OCI-LY3 (cell line): ENCODE measurements at regions not wholly inside any gene's neighbourhood (a gene's known extent, or its start where the extent isn't known, plus 50 kb on each side); places are given as distances from the start of the nearest gene placed in this dataset.

Experiments
- CTCF ChIP-seq: fragments of 200-600, 300-600 bp; sonication (generic); IDR thresholded peaks from 2 replicates; pipeline ENCODE4 v1.5.1; 2014; ENCODE audit warnings: antibody characterized with exemption, low read length, low read depth
- EZH2phosphoT487 ChIP-seq: fragments of 200-600 bp; shearing (Covaris generic); IDR thresholded peaks from 2 replicates; pipeline ENCODE4 v1.6.1; 2018; ENCODE audit warnings: antibody characterized with exemption, mixed run types, low read depth

DNA sequence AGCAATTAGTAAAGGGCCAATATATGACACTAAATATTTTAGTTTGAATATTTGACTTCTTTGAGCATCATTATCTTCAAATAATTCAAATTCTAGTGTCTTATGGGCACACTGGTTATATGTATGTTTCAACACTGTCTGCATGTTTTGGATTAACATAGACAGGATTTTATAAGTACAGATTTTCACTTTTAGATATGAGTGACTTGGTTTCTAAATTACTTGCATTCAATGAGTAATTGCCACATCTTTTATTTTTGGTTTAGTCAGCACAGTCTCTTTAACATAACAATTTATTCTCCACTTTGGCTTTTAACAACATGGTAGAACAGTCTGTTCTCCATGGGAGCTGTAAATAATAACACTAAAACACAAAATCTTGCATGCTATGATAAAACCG, 674.8 kb downstream of the TBL1XR1 start:
- TF ChIP-seq CTCF (no peak), EZH2phosphoT487 (no peak)
